Panc1 (cell line): ENCODE measurements at regions not wholly inside any gene's neighbourhood (a gene's known extent, or its start where the extent isn't known, plus 50 kb on each side); places are given as distances from the start of the nearest gene placed in this dataset.

ENCODE experiments used
- ATAC-seq: fragments of 200-7000 bp; cut with Tn5 transposase; 2 replicates; pipeline ENCODE4 v1.9.1; 2020; ENCODE audit warnings: mild to moderate bottlenecking, moderate library complexity
- BruUV-seq: library from RNA; stranded (reverse); fragments of 400-500 nt; replicated peaks from 2 replicates; lab custom pipeline; 2021; lab: Mats Ljungman, UMichigan
- CTCF ChIA-PET: fragments of 300-600 bp; sonication (Branson Sonifier 250); formaldehyde crosslinking; loops from one replicate; lab custom pipeline; 2022; ENCODE audit warnings: antibody characterized with exemption; lab: Charles Lee
- POLR2A ChIA-PET: fragments of 300-600 bp; sonication (Branson Sonifier 250); formaldehyde crosslinking; loops from one replicate; lab custom pipeline; 2022; ENCODE audit warnings: antibody characterized with exemption; lab: Charles Lee
- DNase-seq: peaks from one replicate; pipeline ENCODE4 v3.0.0-alpha.2; 2010; ENCODE audit warnings: low read depth, low spot score
- H3K27ac ChIP-seq: 2 replicates; pipeline ENCODE4 v1.5.1; 2011; ENCODE audit warnings: mild to moderate bottlenecking, low read length, inconsistent platforms
- H3K27me3 ChIP-seq: fragments of 200-500 bp; sonication (Bioruptor generic); 2 replicates; pipeline ENCODE4 v1.6.0; 2014; ENCODE audit warnings: low read length, inconsistent platforms; ENCODE audit not compliant: control insufficient read depth, insufficient read depth
- H3K36me3 ChIP-seq: fragments of 200-500 bp; sonication (Bioruptor generic); 2 replicates; pipeline ENCODE4 v1.5.1; 2014; ENCODE audit warnings: inconsistent platforms, mild to moderate bottlenecking, low read length, moderate library complexity; ENCODE audit not compliant: control insufficient read depth, insufficient read depth
- H3K4me1 ChIP-seq: 2 replicates; pipeline ENCODE4 v1.5.1; 2011; ENCODE audit warnings: inconsistent platforms, mild to moderate bottlenecking, low read length, moderate library complexity; ENCODE audit not compliant: control insufficient read depth, insufficient read depth
- H3K4me3 ChIP-seq, 2 experiments: 2 replicates each; pipeline ENCODE4 v1.5.1; 2011 to 2012; ENCODE audit warnings: low read depth in 2 of 2, low read length in 2 of 2, mild to moderate bottlenecking in 2 of 2, inconsistent platforms in 1 of 2, moderate library complexity in 1 of 2
- H3K9me3 ChIP-seq: fragments of 200-500 bp; sonication (Bioruptor generic); 2 replicates; pipeline ENCODE4 v1.5.1; 2014; ENCODE audit warnings: low read depth, mild to moderate bottlenecking, inconsistent platforms, low read length, moderate library complexity; ENCODE audit not compliant: control insufficient read depth, insufficient read depth
- CTCF ChIP-seq: fragments of 450-650 bp; IDR thresholded peaks from 2 replicates; pipeline ENCODE4 v1.5.1; 2017; ENCODE audit warnings: mild to moderate bottlenecking
- POLR2AphosphoS5 ChIP-seq: IDR thresholded peaks from 2 replicates; pipeline ENCODE4 v1.6.1; 2012; ENCODE audit warnings: mild to moderate bottlenecking, low read depth, low read length, moderate library complexity
- REST ChIP-seq, 2 experiments: IDR thresholded peaks; 2 replicates each; pipeline ENCODE4 v1.6.1; 2011 to 2012; ENCODE audit warnings: low read depth in 2 of 2, control low read depth in 1 of 2, low read length in 1 of 2, mild to moderate bottlenecking in 1 of 2, moderate library complexity in 1 of 2; ENCODE audit not compliant: insufficient read depth in 1 of 2
- SIN3A ChIP-seq: IDR thresholded peaks from 2 replicates; pipeline ENCODE4 v1.6.1; 2012; ENCODE audit warnings: low read depth, mild to moderate bottlenecking, low read length, moderate library complexity, borderline replicate concordance; ENCODE audit not compliant: insufficient read depth
- TCF7L2 ChIP-seq: IDR thresholded peaks from 2 replicates; pipeline ENCODE4 v1.6.1; 2011; ENCODE audit warnings: mild to moderate bottlenecking, low read depth, low read length, inconsistent platforms
- in situ Hi-C: cut with HindIII; loops from 2 replicates; pipeline ENCODE4 v1.10.0; 2016; ENCODE audit warnings: low sequenced_read_pairs, low pct_unique_long_range_greater_than_20kb
- intact Hi-C: fragments of 100-400 bp; cut with micrococcal nuclease; formaldehyde crosslinking; loops from one replicate; pipeline ENCODE4 v1.10.0; 2022; ENCODE audit not compliant: unreplicated experiment

DNA sequence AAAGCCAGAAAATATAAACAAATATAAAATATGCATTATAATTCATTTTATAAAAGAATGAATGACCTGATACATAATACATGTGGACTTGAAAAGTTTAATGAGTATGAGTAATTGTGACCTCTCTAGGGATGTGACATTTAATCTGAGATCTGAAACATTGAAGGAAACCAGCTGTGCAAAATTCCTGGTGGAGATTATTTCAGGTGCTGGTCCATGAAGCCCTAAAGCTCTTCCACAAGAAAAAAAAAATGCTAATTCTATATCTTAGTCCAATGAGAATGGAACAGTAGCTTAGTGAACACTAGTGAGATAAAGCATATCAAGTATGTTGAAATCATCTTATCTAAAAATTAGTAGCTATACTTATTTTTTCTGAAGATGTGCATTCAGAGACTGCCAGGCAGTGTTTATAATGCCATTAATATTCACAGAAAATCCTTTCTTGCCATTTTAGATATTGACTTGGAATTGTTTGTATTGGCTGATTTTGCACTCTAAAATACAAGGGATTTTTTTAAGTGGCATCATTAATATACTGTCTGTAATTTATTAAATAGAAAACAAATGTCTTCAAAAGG lies 1485.9 kb downstream of the PLA2G4A start:
- no peaks in the 10 kb centered on the region for H3K27me3 ChIP-seq
- ChIA-PET POLR2A (no interaction called here), CTCF (no interaction called here)
- intact Hi-C loops (no loop called here), in situ Hi-C loops (no loop called here)
- H3K36me3 ChIP-seq: no peaks in the 10 kb centered on the region
- BruUV-seq: no TSS peak
- DNase-seq (no peak), ATAC-seq (no peak)
- no peak overlapping the region for H3K27ac ChIP-seq
- TF ChIP-seq POLR2AphosphoS5: no peak
- H3K4me1 ChIP-seq: no peaks in the 10 kb centered on the region
- H3K4me3 ChIP-seq: no peak overlapping the region
- H3K9me3 ChIP-seq: no peaks in the 10 kb centered on the region

DNA sequence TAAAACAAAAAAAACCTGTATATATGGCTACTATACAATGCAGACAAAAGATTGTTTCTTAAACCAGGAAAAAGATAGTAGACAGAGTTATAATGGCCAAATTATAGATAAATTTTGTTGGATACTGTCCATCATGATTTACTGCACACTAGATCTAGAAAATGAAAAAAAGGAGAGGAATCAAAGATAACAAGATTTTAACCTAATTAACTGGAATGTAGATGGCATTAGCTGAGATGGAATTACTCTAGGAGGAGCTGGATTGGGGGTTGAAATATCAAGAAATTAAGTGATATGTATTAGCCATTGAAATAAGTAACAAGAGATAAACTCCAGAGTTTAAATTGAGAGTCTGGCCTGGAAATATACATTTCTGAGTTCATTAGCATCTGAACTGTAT lies 1489.1 kb downstream of the PLA2G4A start:
- Histone ChIP-seq H3K4me1 (no peaks in the 10 kb centered on the region), H3K27ac (no peak overlapping the region), H3K36me3 (no peaks in the 10 kb centered on the region), H3K4me3 (no peak overlapping the region), H3K9me3 (no peaks in the 10 kb centered on the region), H3K27me3 (no peaks in the 10 kb centered on the region)
- no TSS peak for BruUV-seq
- in situ Hi-C loops: no loop called here
- ChIA-PET POLR2A (no interaction called here), CTCF (no interaction called here)
- ATAC-seq: no peak
- intact Hi-C loops: no loop called here
- TF ChIP-seq POLR2AphosphoS5: no peak
- TF ChIP-seq REST (IDR thresholded peaks at IDR 0.05; ENCODE audit: insufficient read depth in 1 of 2, low read depth in 2 of 2, low read length in 1 of 2): no peak
- TF ChIP-seq CTCF: no peak
- no peak for TF ChIP-seq SIN3A
- no peak for TF ChIP-seq TCF7L2
- no peak for DNase-seq

DNA sequence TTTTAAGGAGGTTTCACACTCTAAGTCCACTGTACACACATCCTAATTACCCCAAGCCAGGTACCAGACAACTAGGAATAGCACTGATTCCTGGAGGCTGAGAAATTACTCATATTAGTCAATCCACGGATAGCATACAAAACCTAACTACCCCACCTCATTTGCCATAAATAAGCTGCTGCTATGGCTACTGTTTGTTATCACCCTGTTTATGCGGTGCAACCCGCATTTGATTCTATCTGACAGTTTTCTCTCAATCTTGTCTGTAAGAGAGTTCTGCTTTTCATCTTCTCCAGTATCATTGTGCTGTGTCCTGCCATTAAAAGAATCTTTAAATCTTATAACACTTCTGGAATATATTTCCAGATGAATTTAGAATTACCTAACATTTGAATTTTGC lies 1496.5 kb downstream of the PLA2G4A start:
- ATAC-seq: no peak
- DNase-seq: no peak
- no peaks in the 10 kb centered on the region for H3K36me3 ChIP-seq
- no peak overlapping the region for H3K27ac ChIP-seq
- no peak overlapping the region for H3K4me3 ChIP-seq
- POLR2A ChIA-PET: no interaction called here
- BruUV-seq: no TSS peak
- no peaks in the 10 kb centered on the region for H3K27me3 ChIP-seq
- no peaks in the 10 kb centered on the region for H3K9me3 ChIP-seq
- H3K4me1 ChIP-seq: no peaks in the 10 kb centered on the region
- intact Hi-C loops (no loop called here), in situ Hi-C loops (no loop called here)
- CTCF ChIA-PET: no interaction called here
- no peak for TF ChIP-seq SIN3A
